T-cell (primary cell): ENCODE measurements at regions not wholly inside any gene's neighbourhood (a gene's known extent, or its start where the extent isn't known, plus 50 kb on each side); places are given as distances from the start of the nearest gene placed in this dataset.

ENCODE experiments used
- ATAC-seq, 4 experiments: fragments of 200-7000 bp in 3 of 4; fragments of 150-1000 bp in 1 of 4; cut with Tn5 transposase; replicated peaks in 1 of 4; 1 replicate in 3 of 4; 2 replicates in 1 of 4; pipeline ENCODE4 v1.10.0; 2021; ENCODE audit warnings: moderate library complexity in 3 of 4, mild to moderate bottlenecking in 2 of 4, moderate number of reproducible peaks in 1 of 4
- CTCF ChIA-PET, 2 donors: fragments of 300-600 bp; sonication (Branson Sonifier 250); formaldehyde crosslinking; loops; one replicate each; lab custom pipeline; 2022; ENCODE audit warnings: antibody characterized with exemption in 2 of 2; lab: Charles Lee
- POLR2A ChIA-PET, 2 donors: fragments of 300-600 bp; sonication (Branson Sonifier 250); formaldehyde crosslinking; loops; one replicate each; lab custom pipeline; 2022; ENCODE audit warnings: antibody characterized with exemption in 2 of 2; lab: Charles Lee
- DNase-seq, 35 experiments: peaks; one replicate each; pipeline versions ENCODE4 v3.0.0 to v3.0.0-alpha.2; 2013 to 2023
- H3K27ac ChIP-seq: one replicate; pipeline ENCODE4 v1.5.1; 2013; ENCODE audit warnings: low read length
- H3K27me3 ChIP-seq, 2 experiments: replicated peaks in 1 of 2; 1 replicate in 1 of 2; 2 replicates in 1 of 2; pipeline versions ENCODE4 v1.6.1 to v1.7.0; 2013; ENCODE audit warnings: low read length in 1 of 2, mixed read lengths in 1 of 2; ENCODE audit not compliant: control insufficient read depth in 2 of 2, insufficient read depth in 2 of 2; ENCODE audit errors: extremely low read depth in 1 of 2
- H3K36me3 ChIP-seq, 2 donors: 1 replicate in 1 of 2; 2 replicates in 1 of 2; pipeline versions ENCODE4 v1.6.1 to v1.7.0; 2013; ENCODE audit warnings: low read length in 1 of 2; ENCODE audit not compliant: control insufficient read depth in 2 of 2, insufficient read depth in 1 of 2; ENCODE audit errors: extremely low read depth in 1 of 2
- H3K4me1 ChIP-seq, 2 experiments: 1 replicate in 1 of 2; 2 replicates in 1 of 2; pipeline versions ENCODE4 v1.6.1 to v1.7.0; 2013; ENCODE audit warnings: low read length in 2 of 2, mixed read lengths in 1 of 2; ENCODE audit not compliant: insufficient read depth in 2 of 2, control insufficient read depth in 1 of 2; ENCODE audit errors: extremely low read depth in 1 of 2
- H3K4me3 ChIP-seq, 2 donors: 1 replicate in 1 of 2; 2 replicates in 1 of 2; pipeline versions ENCODE4 v1.5.1 to v1.7.0; 2013; ENCODE audit warnings: mild to moderate bottlenecking in 2 of 2, low read length in 1 of 2, moderate library complexity in 1 of 2; ENCODE audit not compliant: control insufficient read depth in 1 of 2; ENCODE audit errors: extremely low read depth in 1 of 2
- H3K9me3 ChIP-seq: 2 replicates; pipeline ENCODE4 v1.7.0; 2013
- H3K27ac Mint-ChIP-seq, 2 donors: one replicate each; pipeline ENCODE4 v1.8.0; 2020 to 2021; ENCODE audit warnings: mild to moderate bottlenecking in 2 of 2, mixed read lengths in 2 of 2
- H3K27me3 Mint-ChIP-seq, 2 donors: one replicate each; pipeline ENCODE4 v1.8.0; 2021 to 2022; ENCODE audit warnings: mixed read lengths in 2 of 2
- H3K36me3 Mint-ChIP-seq: one replicate; pipeline ENCODE4 v1.8.0; 2021; ENCODE audit warnings: mixed read lengths
- H3K4me1 Mint-ChIP-seq, 3 donors: one replicate each; pipeline ENCODE4 v1.8.0; 2020 to 2022; ENCODE audit warnings: mixed read lengths in 3 of 3, mild to moderate bottlenecking in 1 of 3
- H3K4me3 Mint-ChIP-seq, 3 donors: one replicate each; pipeline ENCODE4 v1.8.0; 2020 to 2022; ENCODE audit warnings: mild to moderate bottlenecking in 3 of 3, mixed read lengths in 3 of 3, moderate library complexity in 3 of 3
- H3K9me3 Mint-ChIP-seq, 3 donors: one replicate each; pipeline ENCODE4 v1.8.0; 2020 to 2022; ENCODE audit warnings: mixed read lengths in 3 of 3
- WGBS: methylation state at CpG from one replicate; pipeline ENCODE4 v1.1.5; 2013; ENCODE audit warnings: missing lambda C conversion rate; ENCODE audit not compliant: insufficient coverage; 5-methylcytosine and 5-hydroxymethylcytosine counted together

DNA sequence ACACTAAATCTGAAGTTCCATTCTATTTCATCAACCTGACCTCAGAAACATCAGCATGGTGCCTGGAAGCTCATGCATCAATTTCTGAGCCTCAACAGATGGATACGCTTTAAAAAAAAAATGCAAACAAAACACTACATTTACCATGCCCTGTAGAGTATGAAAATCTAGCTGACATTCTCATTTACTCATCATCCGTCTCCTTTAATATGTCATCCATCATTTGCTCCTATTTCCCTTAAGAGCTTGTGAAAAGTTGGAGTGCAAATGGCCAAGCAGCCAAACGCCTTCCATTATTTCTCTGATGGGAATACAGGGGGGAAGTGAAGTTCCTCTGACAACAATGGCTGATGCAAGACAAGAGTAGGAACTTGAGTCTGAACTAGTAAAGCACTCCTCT is 295.0 kb downstream of the TGFB2 start:
- Mint-ChIP-seq H3K9me3 (no peaks in the 10 kb centered on the region), H3K27me3 (no peaks in the 10 kb centered on the region), H3K4me1 (no peaks in the 10 kb centered on the region), H3K4me3 (no peak overlapping the region), H3K27ac (no peak overlapping the region), H3K36me3 (no peaks in the 10 kb centered on the region)
- no peak for ATAC-seq
- no peaks in the 10 kb centered on the region for H3K36me3 ChIP-seq
- DNase-seq, result no peak
- H3K27ac ChIP-seq, result no peak overlapping the region
- H3K4me1 ChIP-seq, result no peaks in the 10 kb centered on the region
- ChIA-PET CTCF (no interaction called here), POLR2A (no interaction called here)
- no peaks in the 10 kb centered on the region for H3K9me3 ChIP-seq
- WGBS, result no CpG with 5 or more reads among the region's 3 CpGs
- H3K27me3 ChIP-seq, result no peaks in the 10 kb centered on the region
- no peak overlapping the region for H3K4me3 ChIP-seq

DNA sequence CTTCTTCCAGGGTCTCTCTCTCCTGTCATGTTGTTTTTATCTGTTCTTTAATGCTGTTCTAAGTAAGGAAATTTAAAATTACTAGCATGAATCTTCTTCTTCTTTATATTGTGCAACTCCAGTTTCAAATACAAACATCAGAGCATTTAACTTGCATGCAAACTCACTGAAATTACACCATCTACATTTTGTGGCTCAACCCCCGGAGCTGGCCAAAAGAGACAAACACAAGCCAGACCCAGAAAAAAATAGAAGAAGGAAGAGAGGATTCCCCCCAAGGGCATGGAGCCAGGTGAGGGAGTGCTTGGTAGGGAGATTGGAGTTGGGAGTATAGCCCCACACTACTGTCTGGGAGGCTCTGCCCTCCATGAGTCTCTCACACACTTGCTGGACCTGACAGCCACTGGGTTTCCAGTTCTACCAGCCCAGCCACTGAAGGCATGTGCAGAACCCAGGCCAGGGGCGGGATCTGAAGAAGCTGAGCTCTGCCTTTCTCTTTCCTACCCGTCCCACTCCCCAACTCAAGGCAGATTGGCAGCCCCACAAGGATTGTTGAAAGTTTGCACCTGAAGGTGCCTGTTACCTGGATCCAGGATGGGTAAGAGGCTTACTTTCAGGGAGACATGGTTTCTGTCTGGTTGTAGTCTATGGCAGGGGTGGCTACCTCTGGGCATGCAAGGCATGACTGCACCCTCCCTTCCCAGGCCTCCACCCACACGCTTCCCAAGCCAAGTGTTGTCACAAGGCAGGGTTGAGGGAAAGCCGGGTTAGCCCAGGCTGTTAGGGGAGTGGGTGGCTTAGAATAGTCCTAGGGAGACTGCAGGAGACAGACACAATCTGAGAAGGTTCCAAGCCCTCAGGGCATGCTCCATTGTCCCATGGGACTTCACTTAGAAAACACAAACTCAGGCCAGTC is 297.2 kb downstream of the TGFB2 start:
- CTCF ChIA-PET, result no interaction called here
- no peak for ATAC-seq
- H3K36me3 ChIP-seq, result no peaks in the 10 kb centered on the region
- Mint-ChIP-seq H3K9me3 (peaks cover 0 to 3% (median 0%) of the 10 kb centered on the region in 3 donors), H3K4me3 (no peak overlapping the region), H3K27ac (no peak overlapping the region), H3K27me3 (no peaks in the 10 kb centered on the region), H3K4me1 (no peaks in the 10 kb centered on the region), H3K36me3 (no peaks in the 10 kb centered on the region)
- H3K27me3 ChIP-seq, result no peaks in the 10 kb centered on the region
- POLR2A ChIA-PET, result interaction anchor here in 1 of 2 donors (0.6 kb wide), 1 partner anchor 1334 kb away, joined by 3 read pairs; no protein-coding TSS in a partner anchor
- H3K4me1 ChIP-seq, result no peaks in the 10 kb centered on the region
- H3K4me3 ChIP-seq, result no peak overlapping the region
- no peak for DNase-seq
- no peak overlapping the region for H3K27ac ChIP-seq
- WGBS, result no CpG with 5 or more reads among the region's 5 CpGs
- H3K9me3 ChIP-seq, result no peaks in the 10 kb centered on the region

GRCh38 chr1:218643281-218643680 is 298.1 kb downstream of the TGFB2 start:
- Histone ChIP-seq H3K4me1 (no peaks in the 10 kb centered on the region), H3K36me3 (no peaks in the 10 kb centered on the region), H3K4me3 (no peak overlapping the region), H3K27ac (no peak overlapping the region), H3K9me3 (no peaks in the 10 kb centered on the region), H3K27me3 (no peaks in the 10 kb centered on the region)
- CTCF ChIA-PET, result no interaction called here
- Mint-ChIP-seq H3K4me1 (no peaks in the 10 kb centered on the region), H3K36me3 (no peaks in the 10 kb centered on the region), H3K9me3 (peaks cover 0 to 3% (median 2%) of the 10 kb centered on the region in 3 donors), H3K27ac (no peak overlapping the region), H3K27me3 (no peaks in the 10 kb centered on the region), H3K4me3 (no peak overlapping the region)
- DNase-seq (no peak), ATAC-seq (no peak)
- POLR2A ChIA-PET, result interaction anchor here in 1 of 2 donors (0.6 kb wide), 1 partner anchor 1335 kb away, joined by 3 read pairs; no protein-coding TSS in a partner anchor
- WGBS, result 80% methylated on average over 2 of the region's 4 CpGs

- Mint-ChIP-seq H3K4me1 (no peaks in the 10 kb centered on the region), H3K27ac (no peak overlapping the region), H3K36me3 (no peaks in the 10 kb centered on the region), H3K9me3 (peaks cover 0 to 6% (median 3%) of the 10 kb centered on the region in 3 donors), H3K27me3 (no peaks in the 10 kb centered on the region), H3K4me3 (no peak overlapping the region)
- ChIA-PET CTCF (no interaction called here), POLR2A (no interaction called here)
- WGBS, result 43% methylated on average over 1 of the region's 2 CpGs
- no peaks in the 10 kb centered on the region for H3K4me1 ChIP-seq
- H3K4me3 ChIP-seq, result no peak overlapping the region
- ATAC-seq, result no peak
- no peaks in the 10 kb centered on the region for H3K36me3 ChIP-seq
- no peak for DNase-seq
- H3K27ac ChIP-seq, result no peak overlapping the region
- no peaks in the 10 kb centered on the region for H3K27me3 ChIP-seq
- no peaks in the 10 kb centered on the region for H3K9me3 ChIP-seq
Measured at GRCh38 chr1:218643926-218644325, 298.8 kb downstream of the TGFB2 start.

DNA sequence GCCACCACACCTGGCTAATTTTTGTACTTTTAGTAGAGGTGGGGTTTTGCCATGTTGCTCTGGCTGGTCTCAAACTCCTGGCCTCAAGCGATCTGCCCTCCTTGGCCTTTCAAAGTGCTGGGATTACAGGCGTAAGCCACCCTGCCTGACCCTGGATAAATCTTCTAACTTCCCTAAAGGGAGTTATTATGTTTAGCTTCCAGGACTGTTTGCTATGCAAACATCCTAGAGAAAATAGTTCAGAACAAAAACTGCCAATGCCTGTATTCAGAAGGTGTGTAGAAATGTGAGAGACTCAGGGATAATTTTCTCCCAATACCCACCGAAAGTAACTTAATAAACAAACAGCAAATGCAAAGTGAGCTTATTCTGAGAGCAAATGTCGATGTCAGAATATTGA is 301.2 kb downstream of the TGFB2 start:
- no peak overlapping the region for H3K4me3 Mint-ChIP-seq
- Histone ChIP-seq H3K27ac (no peak overlapping the region), H3K4me3 (no peak overlapping the region), H3K4me1 (no peaks in the 10 kb centered on the region), H3K27me3 (no peaks in the 10 kb centered on the region), H3K9me3 (no peaks in the 10 kb centered on the region), H3K36me3 (no peaks in the 10 kb centered on the region)
- ATAC-seq (no peak), DNase-seq (no peak)
- no peaks in the 10 kb centered on the region for H3K36me3 Mint-ChIP-seq
- no peaks in the 10 kb centered on the region for H3K27me3 Mint-ChIP-seq
- H3K27ac Mint-ChIP-seq, result no peak overlapping the region
- ChIA-PET POLR2A (no interaction called here), CTCF (no interaction called here)
- H3K4me1 Mint-ChIP-seq, result no peaks in the 10 kb centered on the region
- peaks cover 0 to 7% (median 3%) of the 10 kb centered on the region in 3 donors for H3K9me3 Mint-ChIP-seq
- WGBS, result no CpG with 5 or more reads among the region's 4 CpGs

DNA sequence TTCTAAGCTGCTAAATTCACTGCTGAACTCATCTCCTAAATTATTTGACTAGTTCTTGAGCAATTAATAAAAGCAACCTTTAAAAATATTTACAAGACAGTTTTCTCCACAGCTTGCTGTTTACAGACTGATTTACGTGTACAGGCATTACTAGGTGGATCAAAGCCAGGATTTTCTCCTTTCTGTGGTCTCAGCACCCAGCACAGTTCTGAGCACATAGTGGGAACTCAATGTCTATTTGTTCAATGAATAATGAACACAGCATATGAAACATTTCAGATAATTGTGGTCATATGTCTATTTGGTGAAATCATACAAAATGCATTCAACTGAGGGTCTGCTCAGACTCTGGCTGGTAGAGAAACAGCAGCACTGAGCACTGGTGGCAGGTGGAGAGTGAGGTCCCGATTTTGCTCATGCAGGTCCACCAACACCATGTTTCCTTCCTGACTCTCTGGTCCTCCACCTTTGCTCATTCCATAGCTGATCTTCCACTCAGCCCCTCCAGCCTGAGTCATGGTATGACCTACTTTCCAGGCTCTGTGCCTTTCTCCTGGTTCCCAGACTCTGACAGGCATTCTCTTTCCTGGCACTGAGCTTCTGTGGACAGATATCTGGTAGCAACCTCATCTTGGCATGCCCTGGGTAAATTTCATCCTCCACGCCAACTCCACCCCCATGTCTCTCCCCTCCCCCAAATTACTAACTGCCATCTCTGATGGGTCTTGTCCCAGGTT is 311.3 kb downstream of the TGFB2 start:
- Histone ChIP-seq H3K27ac (no peak overlapping the region), H3K4me3 (no peak overlapping the region), H3K9me3 (no peaks in the 10 kb centered on the region), H3K4me1 (no peaks in the 10 kb centered on the region), H3K27me3 (peaks cover 0 to 6% of the 10 kb centered on the region in 2 experiments), H3K36me3 (no peaks in the 10 kb centered on the region)
- Mint-ChIP-seq H3K27me3 (no peaks in the 10 kb centered on the region), H3K4me3 (no peak overlapping the region), H3K4me1 (no peaks in the 10 kb centered on the region), H3K27ac (no peak overlapping the region), H3K9me3 (peaks cover 0 to 6% (median 2%) of the 10 kb centered on the region in 3 donors), H3K36me3 (no peaks in the 10 kb centered on the region)
- CTCF ChIA-PET, result no interaction called here
- POLR2A ChIA-PET, result no interaction called here
- ATAC-seq, result no peak
- WGBS, result 82% methylated on average over 1 of the region's 3 CpGs
- DNase-seq, result no peak
